Caco-2 (cell line): ENCODE measurements at regions not wholly inside any gene's neighbourhood (a gene's known extent, or its start where the extent isn't known, plus 50 kb on each side); places are given as distances from the start of the nearest gene placed in this dataset.

Source experiments
- BruUV-seq: library from RNA; stranded (reverse); fragments of 400-500 nt; replicated peaks from 2 replicates; lab custom pipeline; 2021; lab: Mats Ljungman, UMichigan
- CTCF ChIA-PET: fragments of 300-600 bp; sonication (Branson Sonifier 250); formaldehyde crosslinking; loops from one replicate; lab custom pipeline; 2022; ENCODE audit warnings: antibody characterized with exemption; lab: Charles Lee
- POLR2A ChIA-PET: fragments of 300-600 bp; sonication (Branson Sonifier 250); formaldehyde crosslinking; loops from one replicate; lab custom pipeline; 2022; ENCODE audit warnings: antibody characterized with exemption; lab: Charles Lee
- DNase-seq, 2 experiments: peaks; one replicate each; pipeline versions ENCODE4 v3.0.0 to v3.0.0-alpha.2; 2020 to 2022
- H3K27me3 ChIP-seq: replicated peaks from 2 replicates; pipeline ENCODE4 v1.6.0; 2011; ENCODE audit warnings: low read length; ENCODE audit not compliant: control insufficient read depth, insufficient read depth
- H3K36me3 ChIP-seq: 2 replicates; pipeline ENCODE4 v1.5.1; 2011; ENCODE audit warnings: low read length; ENCODE audit not compliant: control insufficient read depth, insufficient read depth
- H3K4me1 ChIP-seq: fragments of 250-450 bp; sonication (Bioruptor Pico); 2 replicates; pipeline ENCODE4 v1.5.1; 2020; ENCODE audit warnings: mild to moderate bottlenecking
- H3K4me3 ChIP-seq: 2 replicates; pipeline ENCODE4 v1.5.1; 2011; ENCODE audit warnings: low read depth, mild to moderate bottlenecking, control low read depth, low read length
- H3K9me3 ChIP-seq: fragments of 250-450 bp; sonication (Bioruptor Pico); 2 replicates; pipeline ENCODE4 v1.5.1; 2020; ENCODE audit warnings: mild to moderate bottlenecking, moderate library complexity
- H3K27ac Mint-ChIP-seq: one replicate; pipeline ENCODE4 v1.8.0; 2022; ENCODE audit warnings: mixed read lengths; ENCODE audit not compliant: unreplicated experiment
- H3K27me3 Mint-ChIP-seq: one replicate; pipeline ENCODE4 v1.8.0; 2022; ENCODE audit warnings: mixed read lengths; ENCODE audit not compliant: insufficient read depth, unreplicated experiment
- H3K36me3 Mint-ChIP-seq: one replicate; pipeline ENCODE4 v1.8.0; 2022; ENCODE audit warnings: mild to moderate bottlenecking, mixed read lengths; ENCODE audit not compliant: insufficient read depth, unreplicated experiment
- H3K4me1 Mint-ChIP-seq: one replicate; pipeline ENCODE4 v1.8.0; 2022; ENCODE audit warnings: low read depth, mixed read lengths; ENCODE audit not compliant: unreplicated experiment
- H3K4me3 Mint-ChIP-seq: one replicate; pipeline ENCODE4 v1.8.0; 2022; ENCODE audit warnings: mild to moderate bottlenecking, moderate library complexity, mixed read lengths; ENCODE audit not compliant: unreplicated experiment
- H3K9me3 Mint-ChIP-seq: one replicate; pipeline ENCODE4 v1.8.0; 2022; ENCODE audit warnings: mixed read lengths; ENCODE audit not compliant: unreplicated experiment
- CTCF ChIP-seq, 2 experiments: fragments of 200-600 bp in 1 of 2; IDR thresholded peaks; 1 replicate in 1 of 2; 2 replicates in 1 of 2; pipeline versions ENCODE4 v1.5.1 to v1.8.0; 2011 to 2022; ENCODE audit warnings: antibody characterized with exemption in 1 of 2, control low read depth in 1 of 2, inconsistent platforms in 1 of 2, low read depth in 1 of 2, low read length in 1 of 2, mild to moderate bottlenecking in 1 of 2, moderate library complexity in 1 of 2; ENCODE audit not compliant: insufficient read depth in 1 of 2, severe bottlenecking in 1 of 2, unreplicated experiment in 1 of 2
- intact Hi-C: fragments of 100-400 bp; cut with micrococcal nuclease; formaldehyde crosslinking; loops from one replicate; pipeline ENCODE4 v1.10.0; 2022; ENCODE audit not compliant: unreplicated experiment

DNA sequence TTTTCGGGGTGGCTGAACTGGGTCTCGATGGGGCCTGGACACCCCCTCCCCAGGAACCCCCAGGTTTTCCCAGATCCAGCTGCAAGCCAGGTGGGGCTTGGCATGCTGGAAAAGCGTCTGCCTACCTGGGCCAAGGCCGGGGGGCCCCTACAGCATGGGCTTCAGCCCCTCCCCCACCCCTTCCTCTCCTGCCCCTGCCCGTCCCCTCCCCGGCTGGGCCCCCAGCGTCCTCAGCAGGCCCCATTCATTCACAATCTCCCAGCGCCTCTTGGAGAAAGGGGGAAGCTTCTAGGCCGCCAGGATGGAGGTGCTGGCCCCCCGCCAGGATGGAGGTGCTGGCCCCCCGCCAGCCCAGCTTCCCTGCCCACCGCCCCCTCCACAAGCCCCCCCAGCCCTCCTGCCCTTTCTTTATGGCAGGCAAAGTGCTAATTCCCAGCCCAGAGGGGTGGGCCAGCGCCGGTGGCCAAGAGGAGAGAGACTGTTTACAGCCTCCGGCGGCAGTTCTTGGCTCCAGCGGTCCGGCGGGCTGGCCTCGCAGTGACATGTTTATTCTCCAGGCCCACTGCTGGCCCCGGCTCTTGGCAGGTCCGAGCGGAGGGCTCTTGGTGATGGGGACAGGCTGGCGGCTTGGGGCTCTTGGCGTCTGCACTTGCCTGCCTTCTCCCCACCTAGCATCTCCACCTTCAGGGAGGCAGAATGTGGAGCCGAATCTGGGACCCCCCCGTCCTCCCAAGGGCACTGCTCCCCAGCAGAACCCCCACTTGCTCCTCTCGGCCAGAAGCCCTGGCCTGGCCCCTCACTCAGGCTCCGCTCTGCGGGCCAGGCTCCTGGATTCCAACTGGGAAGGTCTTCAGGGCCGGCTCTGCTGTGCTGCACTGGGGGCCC is 94.4 kb upstream of the CIBAR2 start:
- Mint-ChIP-seq H3K27ac (no peak overlapping the region), H3K36me3 (no peaks in the 10 kb centered on the region), H3K4me3 (no peak overlapping the region), H3K4me1 (no peaks in the 10 kb centered on the region), H3K9me3 (no peaks in the 10 kb centered on the region), H3K27me3 (no peaks in the 10 kb centered on the region)
- Histone ChIP-seq H3K36me3 (no peaks in the 10 kb centered on the region; the same call in none of the 2 replicates), H3K4me1 (0 out of 2 replicates have a peak, but pooled peaks cover 5% of the 10 kb centered on the region), H3K9me3 (no peaks in the 10 kb centered on the region), H3K27me3 (no peaks in the 10 kb centered on the region; the same call in 1 of the 2 replicates), H3K4me3 (no peak overlapping the region)
- ChIA-PET CTCF (no interaction called here), POLR2A (no interaction called here)
- BruUV-seq = no TSS peak
- no peak for TF ChIP-seq CTCF (IDR thresholded peaks at IDR 0.05; ENCODE audit: insufficient read depth in 1 of 2, low read depth in 1 of 2, low read length in 1 of 2, severe bottlenecking in 1 of 2, unreplicated experiment in 1 of 2)
- DNase-seq = no peak
- intact Hi-C loops = no loop called here

DNA sequence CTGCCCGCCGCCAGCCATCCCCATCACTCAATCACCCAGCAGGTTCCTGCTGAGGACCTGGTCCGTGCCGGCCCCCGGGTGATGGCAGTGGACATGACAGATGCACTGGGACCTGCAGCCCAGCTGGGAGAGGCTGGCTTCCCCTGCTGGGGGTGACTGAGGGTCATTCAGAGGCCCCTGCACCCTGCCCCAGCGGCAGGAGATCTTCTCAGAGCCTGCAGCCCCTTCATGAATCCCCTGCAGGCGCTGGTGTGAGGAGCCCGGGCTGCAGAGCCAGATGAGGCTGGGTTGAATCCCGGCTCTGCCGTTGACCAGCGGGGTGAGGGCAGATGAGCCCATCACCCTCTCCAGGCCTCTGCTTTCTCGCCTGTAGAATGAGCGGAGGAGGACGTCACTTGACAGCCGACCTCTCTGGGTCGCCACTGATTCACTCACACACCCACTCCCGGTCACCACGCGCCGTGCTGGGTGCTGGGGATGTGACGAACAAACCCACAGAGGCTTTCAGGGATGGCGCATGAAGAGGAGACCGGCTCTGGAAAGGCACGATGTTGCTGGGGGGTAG is 95.2 kb upstream of the CIBAR2 start:
- Mint-ChIP-seq H3K27ac (no peak overlapping the region), H3K9me3 (no peaks in the 10 kb centered on the region), H3K4me3 (no peak overlapping the region), H3K36me3 (no peaks in the 10 kb centered on the region), H3K4me1 (no peaks in the 10 kb centered on the region), H3K27me3 (no peaks in the 10 kb centered on the region)
- Histone ChIP-seq H3K9me3 (no peaks in the 10 kb centered on the region), H3K4me1 (0 out of 2 replicates have a peak, but pooled peaks cover under 1% of the 10 kb centered on the region), H3K4me3 (no peak overlapping the region), H3K36me3 (no peaks in the 10 kb centered on the region; the same call in 1 of the 2 replicates), H3K27me3 (no peaks in the 10 kb centered on the region; the same call in 1 of the 2 replicates)
- intact Hi-C loops = no loop called here
- BruUV-seq = no TSS peak
- CTCF ChIA-PET = no interaction called here
- no peak for DNase-seq
- TF ChIP-seq CTCF (IDR thresholded peaks at IDR 0.05; ENCODE audit: insufficient read depth in 1 of 2, low read depth in 1 of 2, low read length in 1 of 2, severe bottlenecking in 1 of 2, unreplicated experiment in 1 of 2) = no peak
- POLR2A ChIA-PET = no interaction called here

- no peak for TF ChIP-seq CTCF (IDR thresholded peaks at IDR 0.05; ENCODE audit: insufficient read depth in 1 of 2, low read depth in 1 of 2, low read length in 1 of 2, severe bottlenecking in 1 of 2, unreplicated experiment in 1 of 2)
- no peaks in the 10 kb centered on the region for H3K4me1 Mint-ChIP-seq
- H3K9me3 Mint-ChIP-seq = no peaks in the 10 kb centered on the region
- H3K27me3 ChIP-seq = no peaks in the 10 kb centered on the region; the same call in 1 of the 2 replicates
- CTCF ChIA-PET = interaction anchor here (0.8 kb wide), 1 partner anchor 93 kb away, joined by 3 read pairs; no protein-coding TSS in a partner anchor
- no TSS peak for BruUV-seq
- POLR2A ChIA-PET = no interaction called here
- no peaks in the 10 kb centered on the region for H3K9me3 ChIP-seq
- no peak overlapping the region for H3K4me3 Mint-ChIP-seq
- intact Hi-C loops = no loop called here
- no peak overlapping the region for H3K4me3 ChIP-seq
- H3K27me3 Mint-ChIP-seq = no peaks in the 10 kb centered on the region
- H3K36me3 Mint-ChIP-seq = no peaks in the 10 kb centered on the region
- H3K4me1 ChIP-seq = no peaks in the 10 kb centered on the region
- H3K36me3 ChIP-seq = no peaks in the 10 kb centered on the region; the same call in 1 of the 2 replicates
- no peak for DNase-seq
- no peak overlapping the region for H3K27ac Mint-ChIP-seq
Measured at GRCh38 chr16:85208181-85208580, 95.9 kb upstream of the CIBAR2 start.
